ENCODE measurements at regions not wholly inside any gene's neighbourhood (a gene's known extent, or its start where the extent isn't known, plus 50 kb on each side); places are given as distances from the start of the nearest gene placed in this dataset.

DNA sequence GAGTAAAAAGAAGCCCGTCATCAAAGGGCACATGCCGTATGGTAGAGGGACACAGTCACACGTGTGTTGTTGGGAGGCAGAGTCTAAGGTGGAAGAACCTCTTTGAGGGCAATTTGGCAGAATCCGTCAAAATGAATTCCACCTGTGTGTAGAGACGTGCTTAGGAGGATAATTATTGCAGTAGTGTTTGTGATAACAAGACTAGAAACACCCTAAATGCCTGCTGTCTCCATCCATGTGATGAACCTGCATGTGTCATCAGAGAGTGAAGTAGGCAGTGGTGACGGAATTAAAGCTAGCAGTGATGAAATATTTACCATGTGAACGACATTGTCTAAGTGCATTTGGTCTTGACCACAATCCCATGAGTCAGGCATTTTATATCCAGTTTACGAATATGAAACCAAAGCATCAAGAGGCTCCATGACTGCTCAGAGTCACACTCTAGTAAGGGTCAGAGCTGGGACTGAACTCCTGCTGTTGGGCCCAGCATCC is 61.3 kb upstream of the ADORA2B start:
- Mint-ChIP-seq H3K4me1 (ENCODE audit: low read depth) (no peaks in the 10 kb centered on the region), H3K27me3 (peaks cover 5% of the 10 kb centered on the region), H3K27ac (no peak overlapping the region), H3K36me3 (ENCODE audit: insufficient read depth) (no peaks in the 10 kb centered on the region), H3K4me3 (ENCODE audit: low read depth) (no peak overlapping the region), H3K9me3 (ENCODE audit: low read depth) (no peaks in the 10 kb centered on the region)
- DNase-seq (ENCODE audit: low spot score, unreplicated experiment), result no peak
- TF ChIP-seq CTCF (IDR thresholded peaks at IDR 0.05; ENCODE audit: unreplicated experiment), result no peak

GRCh38 chr17:15884731-15885130 is 60.2 kb upstream of the ADORA2B start:
- no peak overlapping the region for H3K27ac Mint-ChIP-seq

GRCh38 chr17:15885770-15886169 is 59.2 kb upstream of the ADORA2B start:
- Mint-ChIP-seq H3K9me3 (ENCODE audit: low read depth) (no peaks in the 10 kb centered on the region), H3K36me3 (ENCODE audit: insufficient read depth) (no peaks in the 10 kb centered on the region), H3K27me3 (peaks cover 5% of the 10 kb centered on the region), H3K4me1 (ENCODE audit: low read depth) (no peaks in the 10 kb centered on the region), H3K4me3 (ENCODE audit: low read depth) (no peak overlapping the region), H3K27ac (no peak overlapping the region)
- no peak for DNase-seq (ENCODE audit: low spot score, unreplicated experiment)
- no peak for TF ChIP-seq CTCF (IDR thresholded peaks at IDR 0.05; ENCODE audit: unreplicated experiment)

More at GRCh38 chr17:15884731-15885130, 60.2 kb upstream of the ADORA2B start:
- TF ChIP-seq CTCF (IDR thresholded peaks at IDR 0.05; ENCODE audit: unreplicated experiment), result no peak
- Mint-ChIP-seq H3K36me3 (ENCODE audit: insufficient read depth) (no peaks in the 10 kb centered on the region), H3K9me3 (ENCODE audit: low read depth) (no peaks in the 10 kb centered on the region), H3K4me3 (ENCODE audit: low read depth) (no peak overlapping the region), H3K27me3 (peaks cover 5% of the 10 kb centered on the region), H3K4me1 (ENCODE audit: low read depth) (no peaks in the 10 kb centered on the region)
- no peak for DNase-seq (ENCODE audit: low spot score, unreplicated experiment)

DNA sequence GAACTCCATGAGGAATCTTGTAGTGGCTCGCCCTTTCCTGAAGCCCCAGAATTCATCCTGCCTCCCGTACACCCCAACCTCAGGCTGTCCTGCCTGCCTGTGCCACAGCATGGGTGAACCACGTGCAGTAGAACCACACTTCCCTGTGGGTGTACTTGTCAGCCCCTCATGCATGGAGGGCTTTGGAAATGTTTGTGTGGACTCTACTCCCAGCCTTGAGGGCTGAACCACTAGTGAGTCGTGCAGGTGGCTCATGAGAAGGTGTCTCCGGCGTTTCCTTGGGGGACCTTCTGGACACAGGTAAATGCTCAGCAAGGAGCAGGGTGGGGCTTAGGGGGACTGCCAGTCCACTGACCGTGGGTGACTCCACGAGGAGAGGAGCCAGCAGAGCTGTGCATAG is 58.7 kb upstream of the ADORA2B start:
- H3K27me3 Mint-ChIP-seq, result peaks cover 5% of the 10 kb centered on the region
- H3K4me3 Mint-ChIP-seq (ENCODE audit: low read depth), result no peak overlapping the region
- no peak for TF ChIP-seq CTCF (IDR thresholded peaks at IDR 0.05; ENCODE audit: unreplicated experiment)
- no peaks in the 10 kb centered on the region for H3K4me1 Mint-ChIP-seq (ENCODE audit: low read depth)
- H3K9me3 Mint-ChIP-seq (ENCODE audit: low read depth), result no peaks in the 10 kb centered on the region
- no peak overlapping the region for H3K27ac Mint-ChIP-seq
- DNase-seq (ENCODE audit: low spot score, unreplicated experiment), result no peak
- no peaks in the 10 kb centered on the region for H3K36me3 Mint-ChIP-seq (ENCODE audit: insufficient read depth)

- Mint-ChIP-seq H3K27me3 (peaks cover 5% of the 10 kb centered on the region), H3K9me3 (ENCODE audit: low read depth) (no peaks in the 10 kb centered on the region), H3K4me1 (ENCODE audit: low read depth) (no peaks in the 10 kb centered on the region), H3K36me3 (ENCODE audit: insufficient read depth) (no peaks in the 10 kb centered on the region), H3K27ac (no peak overlapping the region), H3K4me3 (ENCODE audit: low read depth) (no peak overlapping the region)
- no peak for TF ChIP-seq CTCF (IDR thresholded peaks at IDR 0.05; ENCODE audit: unreplicated experiment)
- DNase-seq (ENCODE audit: low spot score, unreplicated experiment), result no peak
These were observed 58.1 kb upstream of the ADORA2B start for GRCh38 chr17:15886804-15887203.

Measured in progenitor cell of endocrine pancreas (in vitro differentiated cells).